GM12892 (cell line): ENCODE measurements at regions not wholly inside any gene's neighbourhood (a gene's known extent, or its start where the extent isn't known, plus 50 kb on each side); places are given as distances from the start of the nearest gene placed in this dataset.

Experiments
- POLR2A ChIP-seq: IDR thresholded peaks from 2 replicates; pipeline ENCODE4 v1.6.1; 2011; ENCODE audit warnings: low read depth, low read length, control low read depth
- POLR2AphosphoS5 ChIP-seq: IDR thresholded peaks from 2 replicates; pipeline ENCODE4 v1.6.1; 2011; ENCODE audit warnings: low read depth, low read length, control low read depth
- TAF1 ChIP-seq: IDR thresholded peaks from 2 replicates; pipeline ENCODE4 v1.6.1; 2011; ENCODE audit warnings: low read depth, mild to moderate bottlenecking, control low read depth, low read length, borderline replicate concordance

- TF ChIP-seq POLR2A, result no peak
- TF ChIP-seq POLR2AphosphoS5, result no peak
- no peak for TF ChIP-seq TAF1
These were observed 212.6 kb upstream of the SLC16A7 start for GRCh38 chr12:59383079-59383822.
